ENCODE measurements at regions not wholly inside any gene's neighbourhood (a gene's known extent, or its start where the extent isn't known, plus 50 kb on each side); places are given as distances from the start of the nearest gene placed in this dataset.

GRCh38 chr2:119071476-119071875 is 87.1 kb downstream of the C1QL2 start:
- TF ChIP-seq EZH2 (IDR thresholded peaks at IDR 0.05) (no peak), POLR2A (IDR thresholded peaks at IDR 0.05; ENCODE audit: borderline replicate concordance, extremely low read depth, insufficient read depth, insufficient read length) (no peak), ZBTB33 (IDR thresholded peaks at IDR 0.05; ENCODE audit: extremely low read depth, insufficient replicate concordance, low read length) (no peak), RAD21 (IDR thresholded peaks at IDR 0.05; ENCODE audit: low read depth) (no peak), CTCF (IDR thresholded peaks at IDR 0.05 in 2 of 3, conservative IDR thresholded peaks at IDR 0.05 in 1 of 3; ENCODE audit: borderline replicate concordance in 1 of 3, insufficient read depth in 1 of 3, low read depth in 2 of 3, low read length in 2 of 3) (no peak), POLR2AphosphoS5 (IDR thresholded peaks at IDR 0.05; ENCODE audit: low read depth, low read length) (no peak), REST (IDR thresholded peaks at IDR 0.05; ENCODE audit: low read depth) (no peak), TCF7L2 (IDR thresholded peaks at IDR 0.05; ENCODE audit: borderline replicate concordance, extremely low read depth, insufficient read depth, insufficient read length) (no peak), EZH2phosphoT487 (IDR thresholded peaks at IDR 0.05; ENCODE audit: borderline replicate concordance) (no peak), SP1 (IDR thresholded peaks at IDR 0.05; ENCODE audit: low read depth) (no peak), CEBPB (IDR thresholded peaks at IDR 0.05; ENCODE audit: low read depth) (no peak), SIN3A (IDR thresholded peaks at IDR 0.05; ENCODE audit: low read depth) (no peak), JUND (IDR thresholded peaks at IDR 0.05) (no peak)

Data from HCT116 (cell line).